GM23338 (cell line): ENCODE measurements at regions not wholly inside any gene's neighbourhood (a gene's known extent, or its start where the extent isn't known, plus 50 kb on each side); places are given as distances from the start of the nearest gene placed in this dataset.
"Not testable (repeated sequence)": the region's sequence is repeated elsewhere in the genome, so short reads cannot be mapped to it uniquely, and the experiment has no call there.

Experiments
- ATAC-seq: fragments of 200-7000 bp; cut with Tn5 transposase; 3 replicates; pipeline ENCODE4 v1.9.1; 2020
- DNase-seq: peaks from one replicate; pipeline ENCODE4 v3.0.0-alpha.2; 2015; ENCODE audit warnings: low spot score
- H2AFZ ChIP-seq: fragments of 200-600 bp; sonication (generic); 2 replicates; pipeline ENCODE4 v1.8.0; 2016; ENCODE audit warnings: antibody characterized with exemption, mild to moderate bottlenecking, moderate library complexity
- H3F3A ChIP-seq: fragments of 200-600 bp; sonication (generic); replicated peaks from 2 replicates; pipeline ENCODE4 v1.8.0; 2017; ENCODE audit warnings: antibody characterized with exemption, mixed run types, low read depth
- H3K27ac ChIP-seq: fragments of 200-600 bp; sonication (generic); 2 replicates; pipeline ENCODE4 v1.6.1; 2016; ENCODE audit warnings: low read depth
- H3K27me3 ChIP-seq: fragments of 200-600 bp; sonication (generic); 2 replicates; pipeline ENCODE4 v1.8.0; 2016; ENCODE audit warnings: mild to moderate bottlenecking, mixed run types, moderate library complexity; ENCODE audit not compliant: insufficient read depth
- H3K36me3 ChIP-seq: fragments of 200-600 bp; sonication (generic); 2 replicates; pipeline ENCODE4 v1.8.0; 2016; ENCODE audit warnings: mild to moderate bottlenecking; ENCODE audit not compliant: insufficient read depth
- H3K4me1 ChIP-seq: fragments of 200-600 bp; sonication (generic); 2 replicates; pipeline ENCODE4 v1.8.0; 2016; ENCODE audit warnings: mild to moderate bottlenecking, moderate library complexity; ENCODE audit not compliant: insufficient read depth
- H3K4me2 ChIP-seq: fragments of 200-600 bp; sonication (generic); 2 replicates; pipeline ENCODE4 v1.7.1; 2017; ENCODE audit warnings: mixed run types
- H3K4me3 ChIP-seq: fragments of 200-600 bp; sonication (generic); 2 replicates; pipeline ENCODE4 v1.6.1; 2016; ENCODE audit warnings: mixed run types
- H3K79me2 ChIP-seq: fragments of 200-600 bp; sonication (generic); replicated peaks from 2 replicates; pipeline ENCODE4 v1.8.0; 2017; ENCODE audit warnings: mild to moderate bottlenecking; ENCODE audit not compliant: insufficient read depth
- H3K9me2 ChIP-seq: fragments of 200-600 bp; sonication (generic); 2 replicates; pipeline ENCODE4 v1.8.0; 2017; ENCODE audit not compliant: insufficient read depth
- H4K20me1 ChIP-seq: fragments of 200-600 bp; sonication (generic); replicated peaks from 2 replicates; pipeline ENCODE4 v1.8.0; 2017; ENCODE audit warnings: mild to moderate bottlenecking; ENCODE audit not compliant: insufficient read depth
- H3K27ac Mint-ChIP-seq: 2 replicates; pipeline ENCODE4 v1.8.0; 2020; ENCODE audit warnings: inconsistent platforms, mild to moderate bottlenecking, moderate library complexity, mixed read lengths
- H3K27me3 Mint-ChIP-seq: 3 replicates; pipeline ENCODE4 v1.8.0; 2022; ENCODE audit warnings: low read depth, mild to moderate bottlenecking, moderate library complexity, mixed read lengths, inconsistent platforms; ENCODE audit not compliant: insufficient read depth, poor library complexity
- H3K36me3 Mint-ChIP-seq: 3 replicates; pipeline ENCODE4 v1.8.0; 2021; ENCODE audit warnings: low read depth, mild to moderate bottlenecking, inconsistent platforms, moderate library complexity, mixed read lengths
- H3K4me1 Mint-ChIP-seq: 3 replicates; pipeline ENCODE4 v1.8.0; 2020; ENCODE audit warnings: mild to moderate bottlenecking, inconsistent platforms, mixed read lengths
- H3K4me3 Mint-ChIP-seq: 3 replicates; pipeline ENCODE4 v1.8.0; 2021; ENCODE audit warnings: moderate library complexity, mild to moderate bottlenecking, inconsistent platforms, mixed read lengths
- H3K9me3 Mint-ChIP-seq: 3 replicates; pipeline ENCODE4 v1.8.0; 2020; ENCODE audit warnings: moderate library complexity, mild to moderate bottlenecking, inconsistent platforms, mixed read lengths
- CREB1 ChIP-seq: fragments of 250-450 bp; sonication (Bioruptor Pico); IDR thresholded peaks from 2 replicates; pipeline ENCODE4 v1.5.0; 2020; ENCODE audit warnings: low read depth, mild to moderate bottlenecking, moderate library complexity
- EZH2phosphoT487 ChIP-seq: fragments of 200-600 bp; sonication (generic); IDR thresholded peaks from one replicate; pipeline ENCODE4 v1.8.1; 2018; ENCODE audit warnings: antibody characterized with exemption; ENCODE audit not compliant: unreplicated experiment
- JUNB ChIP-seq: IDR thresholded peaks from one replicate; pipeline ENCODE4 v1.6.1; 2016; ENCODE audit warnings: antibody characterized with exemption; ENCODE audit not compliant: unreplicated experiment
- NANOG ChIP-seq: IDR thresholded peaks from 2 replicates; pipeline ENCODE4 v1.6.1; 2016; ENCODE audit warnings: antibody characterized with exemption, borderline replicate concordance
- POLR2AphosphoS5 ChIP-seq: IDR thresholded peaks from 2 replicates; pipeline ENCODE4 v1.6.1; 2016; ENCODE audit warnings: antibody characterized with exemption, low read depth
- STAT1 ChIP-seq: IDR thresholded peaks from one replicate; pipeline ENCODE4 v1.6.1; 2016; ENCODE audit warnings: antibody characterized with exemption; ENCODE audit not compliant: unreplicated experiment
- ZNF114 ChIP-seq: fragments of 250-450 bp; sonication (Bioruptor Pico); IDR thresholded peaks from 2 replicates; pipeline ENCODE4 v1.5.0; 2020; ENCODE audit warnings: mild to moderate bottlenecking, moderate library complexity
- TF ChIP-seq, protein P1 (sequence below): IDR thresholded peaks from 2 replicates; pipeline ENCODE4 v1.6.1; 2016; ENCODE audit warnings: antibody characterized with exemption
- TF ChIP-seq, protein P2 (sequence below), 2 experiments: fragments of 200-600 bp in 1 of 2; sonication (generic) in 1 of 2; conservative IDR thresholded peaks; 2 replicates each; pipeline versions ENCODE4 v1.5.1 to v1.6.1; 2016 to 2017; ENCODE audit warnings: antibody characterized with exemption in 2 of 2, low read depth in 2 of 2, mild to moderate bottlenecking in 2 of 2, moderate library complexity in 1 of 2

DNA sequence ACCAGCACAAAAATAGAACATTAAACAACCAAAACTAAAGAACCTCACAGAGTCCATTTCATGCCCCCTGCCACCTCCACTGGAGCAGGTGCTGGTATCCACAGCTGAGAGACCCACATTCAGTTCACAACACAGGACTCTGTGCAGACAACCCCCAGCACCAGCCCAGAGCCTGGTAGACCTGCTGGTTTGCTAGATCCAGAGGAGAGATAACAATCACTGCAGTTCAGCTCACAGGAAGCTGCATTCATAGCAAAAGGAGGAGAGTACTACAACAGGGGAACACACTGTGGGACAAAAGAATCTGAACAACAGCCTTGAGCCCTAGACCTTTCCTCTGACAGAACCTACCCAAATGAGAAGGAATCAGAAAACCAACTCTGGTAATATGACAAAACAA lies 326.7 kb downstream of the METTL4 start:
- TF ChIP-seq, protein P1, sequence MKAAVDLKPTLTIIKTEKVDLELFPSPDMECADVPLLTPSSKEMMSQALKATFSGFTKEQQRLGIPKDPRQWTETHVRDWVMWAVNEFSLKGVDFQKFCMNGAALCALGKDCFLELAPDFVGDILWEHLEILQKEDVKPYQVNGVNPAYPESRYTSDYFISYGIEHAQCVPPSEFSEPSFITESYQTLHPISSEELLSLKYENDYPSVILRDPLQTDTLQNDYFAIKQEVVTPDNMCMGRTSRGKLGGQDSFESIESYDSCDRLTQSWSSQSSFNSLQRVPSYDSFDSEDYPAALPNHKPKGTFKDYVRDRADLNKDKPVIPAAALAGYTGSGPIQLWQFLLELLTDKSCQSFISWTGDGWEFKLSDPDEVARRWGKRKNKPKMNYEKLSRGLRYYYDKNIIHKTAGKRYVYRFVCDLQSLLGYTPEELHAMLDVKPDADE: no peak
- TF ChIP-seq STAT1 (no peak), JUNB (no peak), EZH2phosphoT487 (no peak), CREB1 (CRISPR knock-in tag) (no peak), POLR2AphosphoS5 (no peak)
- TF ChIP-seq, protein P2, sequence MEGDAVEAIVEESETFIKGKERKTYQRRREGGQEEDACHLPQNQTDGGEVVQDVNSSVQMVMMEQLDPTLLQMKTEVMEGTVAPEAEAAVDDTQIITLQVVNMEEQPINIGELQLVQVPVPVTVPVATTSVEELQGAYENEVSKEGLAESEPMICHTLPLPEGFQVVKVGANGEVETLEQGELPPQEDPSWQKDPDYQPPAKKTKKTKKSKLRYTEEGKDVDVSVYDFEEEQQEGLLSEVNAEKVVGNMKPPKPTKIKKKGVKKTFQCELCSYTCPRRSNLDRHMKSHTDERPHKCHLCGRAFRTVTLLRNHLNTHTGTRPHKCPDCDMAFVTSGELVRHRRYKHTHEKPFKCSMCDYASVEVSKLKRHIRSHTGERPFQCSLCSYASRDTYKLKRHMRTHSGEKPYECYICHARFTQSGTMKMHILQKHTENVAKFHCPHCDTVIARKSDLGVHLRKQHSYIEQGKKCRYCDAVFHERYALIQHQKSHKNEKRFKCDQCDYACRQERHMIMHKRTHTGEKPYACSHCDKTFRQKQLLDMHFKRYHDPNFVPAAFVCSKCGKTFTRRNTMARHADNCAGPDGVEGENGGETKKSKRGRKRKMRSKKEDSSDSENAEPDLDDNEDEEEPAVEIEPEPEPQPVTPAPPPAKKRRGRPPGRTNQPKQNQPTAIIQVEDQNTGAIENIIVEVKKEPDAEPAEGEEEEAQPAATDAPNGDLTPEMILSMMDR (conservative IDR thresholded peaks at IDR 0.05; ENCODE audit: low read depth in 2 of 2): no peak
- H3K4me3 Mint-ChIP-seq: no peak overlapping the region
- no peaks in the 10 kb centered on the region for H3K36me3 ChIP-seq
- no peak overlapping the region for H3K4me2 ChIP-seq
- H4K20me1 ChIP-seq: no peaks in the 10 kb centered on the region
- no peak overlapping the region for H2AFZ ChIP-seq
- H3K27ac ChIP-seq: no peak overlapping the region
- DNase-seq: no peak
- H3K27me3 ChIP-seq: no peaks in the 10 kb centered on the region
- H3K9me2 ChIP-seq: 0 out of 2 replicates have a peak, but pooled peaks cover 4% of the 10 kb centered on the region
- H3K27me3 Mint-ChIP-seq: peaks cover 6% of the 10 kb centered on the region
- peaks cover 13% of the 10 kb centered on the region for H3K4me1 ChIP-seq
- peaks cover 10% of the 10 kb centered on the region; the same call in 2 of the 3 replicates for H3K9me3 Mint-ChIP-seq
- H3F3A ChIP-seq: no peaks in the 10 kb centered on the region
- H3K4me3 ChIP-seq: no peak overlapping the region
- no peaks in the 10 kb centered on the region for H3K79me2 ChIP-seq
- no peak; the same call in 2 of the 3 replicates for ATAC-seq
- H3K36me3 Mint-ChIP-seq: peaks cover 8% of the 10 kb centered on the region
- H3K27ac Mint-ChIP-seq: no peak overlapping the region
- H3K4me1 Mint-ChIP-seq: peaks cover 29% of the 10 kb centered on the region

DNA sequence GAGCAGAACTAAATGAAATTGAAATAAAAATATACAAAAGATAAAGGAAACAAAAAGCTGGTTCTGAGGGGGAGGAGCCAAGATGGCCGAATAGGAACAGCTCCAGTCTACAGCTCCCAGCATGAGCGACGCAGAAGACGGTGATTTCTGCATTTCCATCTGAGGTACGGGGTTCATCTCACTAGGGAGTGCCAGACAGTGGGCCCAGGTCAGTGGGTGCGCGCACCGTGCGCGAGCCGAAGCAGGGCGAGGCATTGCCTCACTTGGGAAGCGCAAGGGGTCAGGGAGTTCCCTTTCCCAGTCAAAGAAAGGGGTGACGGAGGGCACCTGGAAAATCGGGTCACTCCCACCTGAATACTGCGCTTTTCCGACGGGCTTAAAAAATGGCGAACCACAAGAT lies 324.2 kb downstream of the METTL4 start:
- H4K20me1 ChIP-seq, DNase-seq, H3K36me3 Mint-ChIP-seq, ATAC-seq, H3K27me3 ChIP-seq, H3K9me2 ChIP-seq, H3K27me3 Mint-ChIP-seq, H3K36me3 ChIP-seq, H3F3A ChIP-seq, H3K79me2 ChIP-seq, H3K27ac ChIP-seq: not testable (repeated sequence)
- Mint-ChIP-seq H3K9me3 (peaks cover 13% of the 10 kb centered on the region; the same call in 2 of the 3 replicates), H3K4me1 (peaks cover 29% of the 10 kb centered on the region), H3K4me3 (peak overlapping the region; percentile 3), H3K27ac (peak overlapping the region; percentile 56; the same call in 1 of the 2 replicates)
- Histone ChIP-seq H3K4me1 (peaks cover 13% of the 10 kb centered on the region), H3K4me2 (peak overlapping the region; percentile 45; the same call in 1 of the 2 replicates), H2AFZ (peak overlapping the region; percentile 38; the same call in 1 of the 2 replicates), H3K4me3 (peak overlapping the region; percentile 43; the same call in 1 of the 2 replicates)

DNA sequence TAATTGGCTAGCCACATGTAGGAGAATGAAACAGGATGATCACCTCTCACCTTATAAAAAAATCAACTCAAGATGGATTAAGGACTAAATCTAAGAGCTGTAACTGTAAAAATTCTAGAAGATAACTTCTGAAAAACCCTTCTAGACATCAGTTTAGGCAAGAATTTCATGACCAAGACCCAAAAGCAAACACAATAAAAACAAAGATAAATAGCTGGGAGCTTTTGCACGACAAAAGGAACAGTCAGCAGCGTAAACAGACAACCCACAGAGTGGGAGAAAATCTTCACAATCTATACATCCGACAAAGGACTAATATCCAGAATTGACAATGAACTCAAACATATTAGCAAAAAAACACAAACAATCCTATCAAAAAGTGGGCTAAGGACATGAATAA lies 316.3 kb downstream of the METTL4 start:
- Histone ChIP-seq H3K9me2 (peaks cover 6% of the 10 kb centered on the region; the same call in 1 of the 2 replicates), H4K20me1 (no peaks in the 10 kb centered on the region), H3K27ac (no peak overlapping the region), H3K36me3 (no peaks in the 10 kb centered on the region), H3K27me3 (no peaks in the 10 kb centered on the region), H3K79me2 (no peaks in the 10 kb centered on the region), H3F3A (no peaks in the 10 kb centered on the region), H3K4me3 (no peak overlapping the region), H3K4me1 (no peaks in the 10 kb centered on the region), H3K4me2 (no peak overlapping the region), H2AFZ (no peak overlapping the region)
- H3K27me3 Mint-ChIP-seq: no peaks in the 10 kb centered on the region
- H3K36me3 Mint-ChIP-seq: peaks cover 5% of the 10 kb centered on the region; the same call in 1 of the 3 replicates
- H3K27ac Mint-ChIP-seq: no peak overlapping the region
- H3K4me3 Mint-ChIP-seq: no peak overlapping the region
- H3K4me1 Mint-ChIP-seq: peaks cover 5% of the 10 kb centered on the region
- peaks cover 16% of the 10 kb centered on the region for H3K9me3 Mint-ChIP-seq
- ATAC-seq: no peak
- DNase-seq: no peak
- TF ChIP-seq, protein P1: no peak
- TF ChIP-seq STAT1: no peak
- TF ChIP-seq EZH2phosphoT487: no peak
- TF ChIP-seq, protein P2 (conservative IDR thresholded peaks at IDR 0.05; ENCODE audit: low read depth in 2 of 2): no peak
- no peak for TF ChIP-seq POLR2AphosphoS5
- TF ChIP-seq NANOG: no peak
- TF ChIP-seq ZNF114 (CRISPR knock-in tag): no peak
